Activated T-cell treated with anti-CD3 and anti-CD28 coated beads, Interleukin-2, amount 50 U/mL, for 1 hour (primary cell): ENCODE measurements at regions not wholly inside any gene's neighbourhood (a gene's known extent, or its start where the extent isn't known, plus 50 kb on each side); places are given as distances from the start of the nearest gene placed in this dataset.

Experiments used
- DNase-seq: peaks from one replicate; pipeline ENCODE4 v3.0.0-alpha.2; 2020

GRCh38 chr5:138664276-138664943, 88.8 kb upstream of the CTNNA1 start:
- DNase-seq: no peak

GRCh38 chr5:138663561-138663960, 88.4 kb upstream of the HSPA9 start:
- DNase-seq: peak; percentile 12

- DNase-seq: peak; percentile 33
Observed at GRCh38 chr5:138663009-138663408, 87.8 kb upstream of the HSPA9 start.

- peak; percentile 36 for DNase-seq
Observed at GRCh38 chr5:138662599-138662998, 87.4 kb upstream of the HSPA9 start.

GRCh38 chr5:138661991-138662434, 86.8 kb upstream of the HSPA9 start:
- peak; percentile 16 for DNase-seq

GRCh38 chr5:138661291-138661960, 86.2 kb upstream of the HSPA9 start:
- peak; percentile 14 for DNase-seq

GRCh38 chr5:138660051-138660572, 84.9 kb upstream of the HSPA9 start:
- DNase-seq: peak; percentile 12

- no peak for DNase-seq
Observed at GRCh38 chr5:138659561-138659960, 84.4 kb upstream of the HSPA9 start.

GRCh38 chr5:138659121-138659520, 83.9 kb upstream of the HSPA9 start:
- peak; percentile 18 for DNase-seq

GRCh38 chr5:138658676-138659075, 83.5 kb upstream of the HSPA9 start:
- peak; percentile 5 for DNase-seq

- DNase-seq: peak; percentile 18
Observed at GRCh38 chr5:138657360-138657759, 82.2 kb upstream of the HSPA9 start.

- no peak for DNase-seq
Observed at GRCh38 chr5:138656916-138657315, 81.7 kb upstream of the HSPA9 start.

GRCh38 chr5:138655530-138656190, 80.5 kb upstream of the HSPA9 start:
- DNase-seq: no peak

- peak; percentile 60 for DNase-seq
Observed at GRCh38 chr5:138654281-138654867, 79.2 kb upstream of the HSPA9 start.

GRCh38 chr5:138653502-138653901, 78.3 kb upstream of the HSPA9 start:
- no peak for DNase-seq

GRCh38 chr5:138651767-138652117, 76.5 kb upstream of the HSPA9 start:
- no peak for DNase-seq

GRCh38 chr5:138651058-138651766, 76.0 kb upstream of the HSPA9 start:
- no peak for DNase-seq

- DNase-seq: no peak
Observed at GRCh38 chr5:138650196-138650595, 75.0 kb upstream of the HSPA9 start.

- no peak for DNase-seq
Observed at GRCh38 chr5:138649775-138650174, 74.6 kb upstream of the HSPA9 start.

- DNase-seq: no peak
Observed at GRCh38 chr5:138649316-138649720, 74.1 kb upstream of the HSPA9 start.

- no peak for DNase-seq
Observed at GRCh38 chr5:138648841-138649240, 73.6 kb upstream of the HSPA9 start.

- DNase-seq: no peak
Observed at GRCh38 chr5:138647794-138648410, 72.7 kb upstream of the HSPA9 start.
